ENCODE measurements at regions not wholly inside any gene's neighbourhood (a gene's known extent, or its start where the extent isn't known, plus 50 kb on each side); places are given as distances from the start of the nearest gene placed in this dataset.

GRCh38 chr10:28354511-28354910 lies 51.6 kb upstream of the MPP7 start:
- no peaks in the 10 kb centered on the region for H3K27me3 ChIP-seq (ENCODE audit: insufficient read depth, low read length, poor library complexity, severe bottlenecking)
- H3K36me3 ChIP-seq (ENCODE audit: insufficient read depth, low read length) = no peaks in the 10 kb centered on the region
- no peaks in the 10 kb centered on the region for H3K4me1 ChIP-seq (ENCODE audit: insufficient read depth, low read length, poor library complexity, severe bottlenecking)
- H3K4me2 ChIP-seq (ENCODE audit: low read depth, low read length, poor library complexity, severe bottlenecking) = no peak overlapping the region
- H3F3A ChIP-seq (ENCODE audit: low read depth) = no peaks in the 10 kb centered on the region
- no peaks in the 10 kb centered on the region for H3K9me2 ChIP-seq (replicated peaks; ENCODE audit: low read depth, low read length)
- H4K20me1 ChIP-seq (ENCODE audit: insufficient read depth, low read length, poor library complexity, severe bottlenecking) = no peaks in the 10 kb centered on the region
- no peaks in the 10 kb centered on the region for H3K9me3 ChIP-seq (ENCODE audit: insufficient read depth, low read depth, low read length)
- no peak overlapping the region for H3K9ac ChIP-seq (ENCODE audit: low read depth, low read length, poor library complexity, severe bottlenecking)
- TF ChIP-seq EZH2phosphoT487 (IDR thresholded peaks at IDR 0.05; ENCODE audit: borderline replicate concordance) (no peak), CTCF (conservative IDR thresholded peaks at IDR 0.05; ENCODE audit: low read length) (no peak)
- no peak overlapping the region for H2AFZ ChIP-seq (ENCODE audit: low read length)
- H3K4me3 ChIP-seq (ENCODE audit: low read length, poor library complexity, severe bottlenecking) = no peak overlapping the region
- no peaks in the 10 kb centered on the region for H3K79me2 ChIP-seq (ENCODE audit: insufficient read depth, low read length)

GRCh38 chr10:28355376-28355775 lies 52.5 kb upstream of the MPP7 start:
- H3K4me1 ChIP-seq (ENCODE audit: insufficient read depth, low read length, poor library complexity, severe bottlenecking) = no peaks in the 10 kb centered on the region
- no peaks in the 10 kb centered on the region for H3K9me3 ChIP-seq (ENCODE audit: insufficient read depth, low read depth, low read length)
- no peaks in the 10 kb centered on the region for H4K20me1 ChIP-seq (ENCODE audit: insufficient read depth, low read length, poor library complexity, severe bottlenecking)
- H3K4me3 ChIP-seq (ENCODE audit: low read length, poor library complexity, severe bottlenecking) = no peak overlapping the region
- TF ChIP-seq EZH2phosphoT487 (IDR thresholded peaks at IDR 0.05; ENCODE audit: borderline replicate concordance) (no peak), CTCF (conservative IDR thresholded peaks at IDR 0.05; ENCODE audit: low read length) (no peak)
- no peaks in the 10 kb centered on the region for H3K9me2 ChIP-seq (replicated peaks; ENCODE audit: low read depth, low read length)
- H3K36me3 ChIP-seq (ENCODE audit: insufficient read depth, low read length) = no peaks in the 10 kb centered on the region
- no peak overlapping the region for H3K9ac ChIP-seq (ENCODE audit: low read depth, low read length, poor library complexity, severe bottlenecking)
- no peaks in the 10 kb centered on the region for H3K27me3 ChIP-seq (ENCODE audit: insufficient read depth, low read length, poor library complexity, severe bottlenecking)
- H3K79me2 ChIP-seq (ENCODE audit: insufficient read depth, low read length) = no peaks in the 10 kb centered on the region
- H3K4me2 ChIP-seq (ENCODE audit: low read depth, low read length, poor library complexity, severe bottlenecking) = no peak overlapping the region
- H2AFZ ChIP-seq (ENCODE audit: low read length) = no peak overlapping the region
- H3F3A ChIP-seq (ENCODE audit: low read depth) = no peaks in the 10 kb centered on the region

GRCh38 chr10:28359334-28359733 lies 56.5 kb upstream of the MPP7 start:
- H3K36me3 ChIP-seq (ENCODE audit: insufficient read depth, low read length) = no peaks in the 10 kb centered on the region
- no peaks in the 10 kb centered on the region for H3K4me1 ChIP-seq (ENCODE audit: insufficient read depth, low read length, poor library complexity, severe bottlenecking)
- TF ChIP-seq EZH2phosphoT487 (IDR thresholded peaks at IDR 0.05; ENCODE audit: borderline replicate concordance) = no peak
- TF ChIP-seq CTCF (conservative IDR thresholded peaks at IDR 0.05; ENCODE audit: low read length) = no peak
- H3K4me2 ChIP-seq (ENCODE audit: low read depth, low read length, poor library complexity, severe bottlenecking) = no peak overlapping the region
- H4K20me1 ChIP-seq (ENCODE audit: insufficient read depth, low read length, poor library complexity, severe bottlenecking) = no peaks in the 10 kb centered on the region
- H3F3A ChIP-seq (ENCODE audit: low read depth) = no peaks in the 10 kb centered on the region
- H3K9ac ChIP-seq (ENCODE audit: low read depth, low read length, poor library complexity, severe bottlenecking) = no peak overlapping the region
- no peaks in the 10 kb centered on the region for H3K27me3 ChIP-seq (ENCODE audit: insufficient read depth, low read length, poor library complexity, severe bottlenecking)
- no peaks in the 10 kb centered on the region for H3K9me2 ChIP-seq (replicated peaks; ENCODE audit: low read depth, low read length)
- H2AFZ ChIP-seq (ENCODE audit: low read length) = no peak overlapping the region
- H3K4me3 ChIP-seq (ENCODE audit: low read length, poor library complexity, severe bottlenecking) = no peak overlapping the region
- H3K79me2 ChIP-seq (ENCODE audit: insufficient read depth, low read length) = no peaks in the 10 kb centered on the region
- no peaks in the 10 kb centered on the region for H3K9me3 ChIP-seq (ENCODE audit: insufficient read depth, low read depth, low read length)

All from Loucy (cell line).